Type B pancreatic cell (in vitro differentiated cells): ENCODE measurements at regions not wholly inside any gene's neighbourhood (a gene's known extent, or its start where the extent isn't known, plus 50 kb on each side); places are given as distances from the start of the nearest gene placed in this dataset.

Experiments
- DNase-seq: peaks from one replicate; pipeline ENCODE4 v3.0.0; 2021; ENCODE audit warnings: mixed read lengths; ENCODE audit not compliant: unreplicated experiment; ENCODE audit errors: extremely low spot score
- H3K27ac Mint-ChIP-seq: 2 replicates; pipeline ENCODE4 v1.8.0; 2021; ENCODE audit warnings: mild to moderate bottlenecking, mixed read lengths
- H3K27me3 Mint-ChIP-seq: 2 replicates; pipeline ENCODE4 v1.8.0; 2021; ENCODE audit warnings: mixed read lengths
- H3K36me3 Mint-ChIP-seq: 2 replicates; pipeline ENCODE4 v1.8.0; 2021; ENCODE audit warnings: mixed read lengths
- H3K4me1 Mint-ChIP-seq: one replicate; pipeline ENCODE4 v1.8.0; 2021; ENCODE audit warnings: mixed read lengths; ENCODE audit not compliant: unreplicated experiment
- H3K4me3 Mint-ChIP-seq: 2 replicates; pipeline ENCODE4 v1.8.0; 2021; ENCODE audit warnings: mild to moderate bottlenecking, mixed read lengths
- H3K9me3 Mint-ChIP-seq: 2 replicates; pipeline ENCODE4 v1.8.0; 2021; ENCODE audit warnings: mixed read lengths
- TF ChIP-seq, protein P1 (sequence below): fragments of 200-600 bp; sonication (generic); conservative IDR thresholded peaks from 2 replicates; pipeline ENCODE4 v1.5.0; 2021; ENCODE audit warnings: antibody characterized with exemption, mild to moderate bottlenecking

DNA sequence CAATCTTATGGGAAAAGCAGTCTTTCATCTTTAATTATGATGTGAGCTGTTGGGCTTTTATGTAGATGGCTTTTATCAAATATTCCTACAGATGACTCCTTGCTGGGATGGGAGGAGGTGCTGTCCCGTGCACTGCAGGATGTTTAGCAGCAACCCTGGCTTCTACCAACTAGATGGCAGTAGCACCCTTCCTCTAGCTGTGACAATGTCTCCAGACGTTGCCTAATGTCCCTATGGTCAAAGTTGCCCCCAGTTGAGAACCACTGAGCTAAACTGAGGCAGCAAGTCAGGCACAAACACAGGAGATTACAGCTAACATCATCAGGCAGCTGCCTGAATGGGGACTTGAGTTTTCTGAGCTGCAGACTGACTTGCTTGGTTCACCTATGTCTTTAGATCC is 401.9 kb upstream of the PDE4D start:
- no peak for DNase-seq
- no peaks in the 10 kb centered on the region for H3K36me3 Mint-ChIP-seq

DNA sequence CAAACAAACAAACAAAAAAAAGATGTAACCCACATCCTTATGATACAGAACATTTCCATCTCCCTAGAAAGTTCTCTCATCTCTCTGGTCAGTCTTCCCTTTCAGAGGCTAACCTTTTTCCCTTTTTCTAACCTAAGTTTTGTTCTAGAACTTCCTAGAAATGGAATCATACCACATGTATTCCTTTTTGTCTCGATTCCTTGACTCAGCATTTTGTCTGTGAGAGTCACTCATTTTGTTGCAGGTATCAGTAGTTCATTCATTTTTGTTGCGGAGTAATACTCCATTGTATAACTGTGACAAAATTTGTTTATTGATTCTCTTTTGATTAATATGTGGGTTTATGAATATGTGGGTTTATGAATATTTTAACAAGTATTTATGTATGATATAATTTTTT is 400.0 kb upstream of the PDE4D start:
- TF ChIP-seq, protein P1, sequence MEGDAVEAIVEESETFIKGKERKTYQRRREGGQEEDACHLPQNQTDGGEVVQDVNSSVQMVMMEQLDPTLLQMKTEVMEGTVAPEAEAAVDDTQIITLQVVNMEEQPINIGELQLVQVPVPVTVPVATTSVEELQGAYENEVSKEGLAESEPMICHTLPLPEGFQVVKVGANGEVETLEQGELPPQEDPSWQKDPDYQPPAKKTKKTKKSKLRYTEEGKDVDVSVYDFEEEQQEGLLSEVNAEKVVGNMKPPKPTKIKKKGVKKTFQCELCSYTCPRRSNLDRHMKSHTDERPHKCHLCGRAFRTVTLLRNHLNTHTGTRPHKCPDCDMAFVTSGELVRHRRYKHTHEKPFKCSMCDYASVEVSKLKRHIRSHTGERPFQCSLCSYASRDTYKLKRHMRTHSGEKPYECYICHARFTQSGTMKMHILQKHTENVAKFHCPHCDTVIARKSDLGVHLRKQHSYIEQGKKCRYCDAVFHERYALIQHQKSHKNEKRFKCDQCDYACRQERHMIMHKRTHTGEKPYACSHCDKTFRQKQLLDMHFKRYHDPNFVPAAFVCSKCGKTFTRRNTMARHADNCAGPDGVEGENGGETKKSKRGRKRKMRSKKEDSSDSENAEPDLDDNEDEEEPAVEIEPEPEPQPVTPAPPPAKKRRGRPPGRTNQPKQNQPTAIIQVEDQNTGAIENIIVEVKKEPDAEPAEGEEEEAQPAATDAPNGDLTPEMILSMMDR, result no peak
- H3K4me1 Mint-ChIP-seq, result no peaks in the 10 kb centered on the region
- no peak overlapping the region for H3K27ac Mint-ChIP-seq
- no peak for DNase-seq
- H3K4me3 Mint-ChIP-seq, result no peak overlapping the region
- H3K9me3 Mint-ChIP-seq, result no peaks in the 10 kb centered on the region
- H3K36me3 Mint-ChIP-seq, result no peaks in the 10 kb centered on the region
- H3K27me3 Mint-ChIP-seq, result no peaks in the 10 kb centered on the region

More for the DNA sequence above, 401.9 kb upstream of the PDE4D start:
- TF ChIP-seq, protein P1, result peak; percentile 56
- no peak overlapping the region for H3K4me3 Mint-ChIP-seq
- H3K9me3 Mint-ChIP-seq, result no peaks in the 10 kb centered on the region
- no peaks in the 10 kb centered on the region for H3K4me1 Mint-ChIP-seq
- H3K27me3 Mint-ChIP-seq, result no peaks in the 10 kb centered on the region
- H3K27ac Mint-ChIP-seq, result no peak overlapping the region

DNA sequence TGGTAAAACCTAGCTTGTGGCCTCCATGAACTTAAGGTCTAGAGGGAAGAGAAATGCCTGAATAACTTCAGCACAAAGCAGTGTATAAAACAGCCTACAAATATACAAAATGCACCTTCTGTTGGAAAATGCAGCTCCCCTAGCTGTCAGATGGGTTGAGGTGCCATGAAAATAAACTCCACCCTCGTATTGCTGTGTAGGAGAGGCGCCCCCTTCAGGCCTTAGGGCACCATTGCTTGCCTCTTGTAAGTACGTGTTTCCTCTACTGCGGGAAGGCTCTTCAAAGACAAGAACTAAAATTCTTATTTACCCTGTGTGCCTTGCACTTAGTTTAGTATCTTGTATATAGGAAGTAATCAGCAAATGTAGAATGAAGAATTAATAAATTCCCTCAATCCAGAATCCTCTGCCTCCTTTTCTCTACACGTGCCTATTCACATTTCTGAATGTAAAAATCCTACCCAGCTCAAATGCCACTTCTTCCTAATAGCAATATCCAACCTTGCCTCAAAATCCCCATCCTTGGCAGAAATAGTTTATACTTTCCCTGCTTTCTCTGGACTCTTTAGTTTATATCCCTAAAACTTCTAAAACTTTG is 393.7 kb upstream of the PDE4D start:
- Mint-ChIP-seq H3K27ac (no peak overlapping the region), H3K36me3 (no peaks in the 10 kb centered on the region), H3K27me3 (no peaks in the 10 kb centered on the region), H3K4me3 (no peak overlapping the region), H3K9me3 (no peaks in the 10 kb centered on the region), H3K4me1 (no peaks in the 10 kb centered on the region)
- TF ChIP-seq, protein P1, result peak; percentile 74
- no peak for DNase-seq

DNA sequence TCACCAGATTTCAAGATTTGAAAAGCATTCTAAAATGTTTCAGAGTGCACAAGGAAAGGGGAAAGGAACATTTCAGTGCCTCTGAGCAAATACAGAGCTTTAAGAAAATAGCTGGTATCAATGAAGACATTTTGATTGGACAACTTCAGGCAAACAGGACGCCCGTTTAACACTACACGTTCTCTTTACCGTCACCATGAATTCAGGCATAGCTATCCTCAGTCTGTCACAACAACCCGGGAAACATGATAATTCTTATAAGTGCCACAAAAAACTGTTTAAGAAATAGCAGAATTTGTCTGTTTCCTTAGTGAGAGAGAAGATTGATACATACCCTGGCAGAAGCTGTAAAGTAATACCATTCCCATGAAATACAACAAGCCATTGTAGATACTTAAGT is 392.4 kb upstream of the PDE4D start:
- Mint-ChIP-seq H3K4me3 (no peak overlapping the region), H3K36me3 (no peaks in the 10 kb centered on the region), H3K27me3 (no peaks in the 10 kb centered on the region), H3K9me3 (no peaks in the 10 kb centered on the region), H3K27ac (no peak overlapping the region), H3K4me1 (no peaks in the 10 kb centered on the region)
- TF ChIP-seq, protein P1, result no peak
- DNase-seq, result no peak

DNA sequence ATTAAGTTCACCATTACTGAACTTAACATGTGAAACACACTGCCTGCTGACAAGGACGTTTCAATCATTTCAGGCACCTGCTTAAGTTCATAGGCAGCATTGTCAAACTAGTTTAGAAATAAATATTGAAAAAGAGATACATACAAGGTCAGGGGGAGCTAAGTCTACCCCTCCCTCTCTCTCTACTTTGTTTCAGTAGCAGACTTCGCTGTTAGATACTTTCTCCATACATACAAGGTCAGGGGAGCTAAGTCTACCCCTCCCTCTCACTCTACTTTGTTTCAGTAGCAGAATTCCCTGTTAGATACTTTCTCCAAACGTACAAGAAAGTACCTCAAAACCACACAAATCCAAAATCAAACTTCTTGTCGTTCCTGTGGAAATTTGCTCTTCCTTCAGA is 387.4 kb upstream of the PDE4D start:
- TF ChIP-seq, protein P1, result no peak
- H3K27ac Mint-ChIP-seq, result no peak overlapping the region
- no peaks in the 10 kb centered on the region for H3K27me3 Mint-ChIP-seq
- no peak overlapping the region for H3K4me3 Mint-ChIP-seq
- H3K4me1 Mint-ChIP-seq, result peaks cover 5% of the 10 kb centered on the region
- DNase-seq, result no peak
- no peaks in the 10 kb centered on the region for H3K9me3 Mint-ChIP-seq
- H3K36me3 Mint-ChIP-seq, result no peaks in the 10 kb centered on the region

DNA sequence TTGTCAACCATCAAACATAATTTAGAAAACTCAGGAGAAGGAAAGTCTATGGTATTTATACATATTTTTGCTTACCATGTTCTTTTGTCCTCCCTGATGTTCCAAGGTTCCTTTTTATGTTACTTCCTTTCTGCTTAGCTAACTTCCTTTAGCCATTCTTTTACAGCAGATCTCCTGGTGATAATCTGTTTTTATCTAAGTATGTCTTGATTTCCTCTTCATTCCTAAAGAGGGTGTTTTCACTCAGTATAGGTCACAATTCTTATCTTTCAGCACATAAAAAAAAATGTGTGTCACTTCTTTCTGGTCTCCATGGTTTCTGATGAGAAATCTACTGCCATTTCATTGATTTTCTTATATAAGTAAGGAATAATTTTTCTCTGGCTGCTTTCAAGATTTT is 384.4 kb upstream of the PDE4D start:
- H3K27me3 Mint-ChIP-seq, result no peaks in the 10 kb centered on the region
- no peaks in the 10 kb centered on the region for H3K36me3 Mint-ChIP-seq
- no peaks in the 10 kb centered on the region for H3K9me3 Mint-ChIP-seq
- no peak overlapping the region for H3K27ac Mint-ChIP-seq
- TF ChIP-seq, protein P1, result no peak
- H3K4me1 Mint-ChIP-seq, result peaks cover 5% of the 10 kb centered on the region
- no peak overlapping the region for H3K4me3 Mint-ChIP-seq
- DNase-seq, result no peak
